ENCODE measurements at regions not wholly inside any gene's neighbourhood (a gene's known extent, or its start where the extent isn't known, plus 50 kb on each side); places are given as distances from the start of the nearest gene placed in this dataset.
A peak's percentile ranks its signal among the peaks of the same experiment; 100 is the strongest.

GRCh38 chr3:15889936-15890335 lies 92.2 kb upstream of the ANKRD28 start:
- Mint-ChIP-seq H3K4me3 (no peak overlapping the region), H3K9me3 (peaks cover 5% of the 10 kb centered on the region), H3K27ac (no peak overlapping the region), H3K4me1 (ENCODE audit: low read depth) (no peaks in the 10 kb centered on the region), H3K27me3 (no peaks in the 10 kb centered on the region), H3K36me3 (ENCODE audit: low read depth) (no peaks in the 10 kb centered on the region)
- no peak for DNase-seq
- intact Hi-C loops (cut with micrococcal nuclease): no loop called here
- ChIA-PET POLR2A (no interaction called here), CTCF (interaction anchor here (1.0 kb wide), 1 partner anchor 63 kb away, joined by 3 read pairs; no protein-coding TSS in a partner anchor)
- ATAC-seq: no peak
- no peak for TF ChIP-seq CTCF (IDR thresholded peaks at IDR 0.05)

DNA sequence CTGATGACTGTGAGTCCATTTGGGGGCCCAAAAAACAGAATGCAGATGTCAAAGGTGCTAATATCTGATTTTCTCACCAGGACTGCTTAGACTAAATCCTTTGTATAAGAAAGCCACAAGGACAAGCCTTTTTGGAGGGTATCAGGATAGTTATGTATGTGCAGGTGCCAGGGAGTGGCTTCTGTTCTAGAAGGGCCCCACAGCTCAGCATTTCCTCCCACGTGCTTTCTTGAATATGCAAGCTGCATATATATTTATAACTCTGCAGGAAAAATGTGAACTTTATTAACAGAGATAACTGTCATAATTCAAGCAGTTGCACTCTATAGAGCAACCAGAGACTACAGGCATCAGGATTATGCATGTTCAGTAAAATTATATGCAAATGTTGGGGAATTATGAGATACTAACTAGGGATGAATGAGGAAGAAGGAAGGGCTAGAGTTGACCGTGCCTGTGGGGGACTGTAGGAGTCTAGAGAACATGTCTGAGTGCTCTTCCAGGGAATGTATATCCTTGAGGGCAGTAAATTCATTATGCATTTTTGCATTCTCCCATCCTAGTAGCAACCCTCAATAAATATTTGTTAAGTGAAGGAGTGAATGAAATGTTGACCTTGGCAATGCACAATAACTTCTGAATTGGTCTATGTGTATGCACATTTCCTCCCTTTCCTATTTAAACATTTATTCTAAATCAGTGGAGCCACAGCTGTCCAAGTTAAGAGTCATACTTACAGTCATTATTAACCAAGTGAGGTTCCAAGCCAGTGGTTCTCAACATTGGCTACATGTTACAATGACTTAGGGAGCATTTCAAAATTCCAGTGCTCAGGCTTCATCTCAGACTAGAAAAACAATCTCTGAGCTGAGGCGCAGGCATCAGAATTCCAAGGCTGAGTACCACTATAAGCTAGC lies 94.8 kb upstream of the ANKRD28 start:
- no peaks in the 10 kb centered on the region for H3K9me3 Mint-ChIP-seq
- ChIA-PET POLR2A (no interaction called here), CTCF (no interaction called here)
- no peak overlapping the region for H3K4me3 Mint-ChIP-seq
- intact Hi-C loops (cut with micrococcal nuclease): no loop called here
- no peak for ATAC-seq
- H3K27me3 Mint-ChIP-seq: no peaks in the 10 kb centered on the region
- no peak overlapping the region for H3K27ac Mint-ChIP-seq
- DNase-seq: no peak
- no peak for TF ChIP-seq CTCF (IDR thresholded peaks at IDR 0.05)
- H3K4me1 Mint-ChIP-seq (ENCODE audit: low read depth): peaks cover 11% of the 10 kb centered on the region
- H3K36me3 Mint-ChIP-seq (ENCODE audit: low read depth): no peaks in the 10 kb centered on the region

GRCh38 chr3:15894382-15894781 lies 96.6 kb upstream of the ANKRD28 start:
- Mint-ChIP-seq H3K36me3 (ENCODE audit: low read depth) (no peaks in the 10 kb centered on the region), H3K27ac (no peak overlapping the region), H3K4me1 (ENCODE audit: low read depth) (peaks cover 11% of the 10 kb centered on the region), H3K27me3 (no peaks in the 10 kb centered on the region), H3K9me3 (no peaks in the 10 kb centered on the region), H3K4me3 (no peak overlapping the region)
- intact Hi-C loops (cut with micrococcal nuclease): no loop called here
- POLR2A ChIA-PET: no interaction called here
- CTCF ChIA-PET: interaction anchor here (0.8 kb wide), 1 partner anchor 11 kb away, joined by 4 read pairs; no protein-coding TSS in a partner anchor
- no peak for ATAC-seq
- no peak for DNase-seq
- TF ChIP-seq CTCF (IDR thresholded peaks at IDR 0.05): no peak

GRCh38 chr3:15896500-15896899 lies 98.7 kb upstream of the ANKRD28 start:
- Mint-ChIP-seq H3K9me3 (no peaks in the 10 kb centered on the region), H3K36me3 (ENCODE audit: low read depth) (no peaks in the 10 kb centered on the region), H3K4me3 (no peak overlapping the region), H3K27ac (no peak overlapping the region), H3K4me1 (ENCODE audit: low read depth) (peaks cover 11% of the 10 kb centered on the region), H3K27me3 (no peaks in the 10 kb centered on the region)
- no peak for TF ChIP-seq CTCF (IDR thresholded peaks at IDR 0.05)
- CTCF ChIA-PET: interaction anchor here (0.8 kb wide), 1 partner anchor 153 kb away, joined by 3 read pairs; no protein-coding TSS in a partner anchor
- intact Hi-C loops (cut with micrococcal nuclease): no loop called here
- POLR2A ChIA-PET: no interaction called here
- DNase-seq (no peak), ATAC-seq (peak; percentile 72)

DNA sequence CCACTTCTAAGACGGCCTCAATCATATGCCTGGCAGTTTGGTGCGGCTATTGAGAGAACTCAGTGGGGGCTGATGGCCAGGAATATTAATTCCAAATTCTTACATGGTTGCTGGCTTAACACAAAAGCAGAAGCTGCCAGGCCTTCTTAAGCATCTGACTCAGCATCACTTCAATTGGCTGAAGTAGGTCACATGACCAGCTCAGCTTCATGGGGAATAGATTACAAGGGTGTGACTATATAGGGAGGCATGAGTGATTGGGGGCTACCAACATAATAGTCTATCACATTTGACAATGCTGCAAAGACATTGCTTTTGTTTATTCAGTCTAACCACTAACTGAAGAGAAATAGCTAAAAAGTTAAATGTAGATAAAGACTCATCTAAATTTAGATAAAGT lies 101.6 kb upstream of the ANKRD28 start:
- Mint-ChIP-seq H3K27me3 (no peaks in the 10 kb centered on the region), H3K36me3 (ENCODE audit: low read depth) (no peaks in the 10 kb centered on the region), H3K4me3 (no peak overlapping the region), H3K4me1 (ENCODE audit: low read depth) (peaks cover 11% of the 10 kb centered on the region), H3K27ac (no peak overlapping the region), H3K9me3 (no peaks in the 10 kb centered on the region)
- no peak for TF ChIP-seq CTCF (IDR thresholded peaks at IDR 0.05)
- ChIA-PET CTCF (no interaction called here), POLR2A (no interaction called here)
- DNase-seq: no peak
- no peak for ATAC-seq
- intact Hi-C loops (cut with micrococcal nuclease): no loop called here
